ENCODE measurements at regions not wholly inside any gene's neighbourhood (a gene's known extent, or its start where the extent isn't known, plus 50 kb on each side); places are given as distances from the start of the nearest gene placed in this dataset.

- TF ChIP-seq REST (IDR thresholded peaks at IDR 0.05; ENCODE audit: insufficient replicate concordance, low read depth) (no peak), POLR2AphosphoS5 (IDR thresholded peaks at IDR 0.05; ENCODE audit: low read depth) (no peak)
These were observed 677.7 kb upstream of the MEF2C start for GRCh38 chr5:89560696-89561095.
